Mesothelial cell of epicardium (in vitro differentiated cells): ENCODE measurements at regions not wholly inside any gene's neighbourhood (a gene's known extent, or its start where the extent isn't known, plus 50 kb on each side); places are given as distances from the start of the nearest gene placed in this dataset.

Experiments used
- DNase-seq, 2 experiments: peaks; one replicate each; pipeline ENCODE4 v3.0.0; 2021; ENCODE audit warnings: low spot score in 2 of 2; ENCODE audit not compliant: unreplicated experiment in 2 of 2
- H3K27ac Mint-ChIP-seq: 2 replicates; pipeline ENCODE4 v1.8.0; 2021; ENCODE audit warnings: mixed read lengths
- H3K27me3 Mint-ChIP-seq: 2 replicates; pipeline ENCODE4 v1.8.0; 2021; ENCODE audit warnings: low read depth, mixed read lengths
- H3K36me3 Mint-ChIP-seq: 2 replicates; pipeline ENCODE4 v1.8.0; 2021; ENCODE audit warnings: mixed read lengths
- H3K4me1 Mint-ChIP-seq: 2 replicates; pipeline ENCODE4 v1.8.0; 2021; ENCODE audit warnings: mixed read lengths
- H3K4me3 Mint-ChIP-seq: 2 replicates; pipeline ENCODE4 v1.8.0; 2021; ENCODE audit warnings: mild to moderate bottlenecking, moderate library complexity, mixed read lengths
- H3K9me3 Mint-ChIP-seq: 2 replicates; pipeline ENCODE4 v1.8.0; 2021; ENCODE audit warnings: mixed read lengths
- CTCF ChIP-seq: fragments of 200-600 bp; sonication (generic); IDR thresholded peaks from one replicate; pipeline ENCODE4 v1.5.0; 2021; ENCODE audit warnings: antibody characterized with exemption; ENCODE audit not compliant: unreplicated experiment

DNA sequence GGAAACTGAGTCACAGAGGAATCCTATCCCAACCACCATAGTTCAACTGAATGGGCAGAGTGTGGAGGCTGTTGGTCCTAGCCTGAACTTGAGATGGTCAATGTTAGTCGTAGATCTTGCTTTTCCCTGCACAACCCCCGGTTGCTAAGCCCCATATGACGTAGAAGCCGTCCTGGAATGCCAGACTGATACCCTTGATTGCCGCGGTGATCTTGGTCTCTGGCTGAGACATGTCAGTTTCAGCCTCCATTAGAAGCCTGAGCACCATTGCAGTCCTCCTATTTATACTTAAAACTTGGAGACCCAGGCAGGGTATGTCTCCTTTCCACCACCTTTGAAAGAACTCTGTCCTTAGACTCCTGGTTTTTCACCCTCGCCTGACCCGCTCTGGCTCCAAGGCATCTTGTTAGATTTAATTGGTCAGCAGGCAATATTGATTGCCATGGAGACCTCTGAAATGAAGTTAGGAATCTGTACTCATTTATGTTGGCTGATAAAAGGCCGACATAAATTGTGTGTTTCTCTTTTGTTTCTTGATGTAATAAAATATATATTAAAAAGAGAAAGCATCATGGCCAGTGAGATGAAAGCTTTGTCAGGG lies 53.4 kb downstream of the RPLP1 start:
- no peak for DNase-seq
- no peaks in the 10 kb centered on the region for H3K36me3 Mint-ChIP-seq
- TF ChIP-seq CTCF = no peak
- peaks cover 14% of the 10 kb centered on the region for H3K9me3 Mint-ChIP-seq
- H3K27ac Mint-ChIP-seq = no peak overlapping the region
- H3K27me3 Mint-ChIP-seq = no peaks in the 10 kb centered on the region
- H3K4me3 Mint-ChIP-seq = no peak overlapping the region
- H3K4me1 Mint-ChIP-seq = peaks cover 17% of the 10 kb centered on the region

DNA sequence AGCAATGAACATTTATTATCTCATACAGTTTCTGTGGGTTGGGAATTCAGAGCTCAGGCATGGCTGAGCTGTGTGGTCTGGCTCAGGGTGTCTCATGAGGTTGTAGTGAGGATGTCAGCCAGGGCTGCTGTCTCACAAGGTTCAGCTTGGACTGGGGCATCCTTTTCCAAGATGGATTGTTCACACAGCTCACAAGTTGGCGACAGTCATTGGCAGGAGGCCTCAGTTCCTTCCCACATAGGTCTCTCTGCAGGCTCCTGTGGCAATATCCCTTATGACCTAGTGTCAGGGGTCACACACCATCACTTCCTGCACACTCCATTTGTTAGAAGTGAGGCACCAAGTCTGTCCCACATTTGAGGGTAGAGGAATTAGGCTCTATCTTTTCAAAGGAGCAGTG lies 56.0 kb downstream of the RPLP1 start:
- TF ChIP-seq CTCF = no peak
- no peak for DNase-seq
- no peak overlapping the region for H3K27ac Mint-ChIP-seq
- peaks cover 17% of the 10 kb centered on the region for H3K4me1 Mint-ChIP-seq
- no peaks in the 10 kb centered on the region for H3K36me3 Mint-ChIP-seq
- H3K4me3 Mint-ChIP-seq = no peak overlapping the region
- peaks cover 17% of the 10 kb centered on the region for H3K9me3 Mint-ChIP-seq
- peaks cover 7% of the 10 kb centered on the region for H3K27me3 Mint-ChIP-seq

DNA sequence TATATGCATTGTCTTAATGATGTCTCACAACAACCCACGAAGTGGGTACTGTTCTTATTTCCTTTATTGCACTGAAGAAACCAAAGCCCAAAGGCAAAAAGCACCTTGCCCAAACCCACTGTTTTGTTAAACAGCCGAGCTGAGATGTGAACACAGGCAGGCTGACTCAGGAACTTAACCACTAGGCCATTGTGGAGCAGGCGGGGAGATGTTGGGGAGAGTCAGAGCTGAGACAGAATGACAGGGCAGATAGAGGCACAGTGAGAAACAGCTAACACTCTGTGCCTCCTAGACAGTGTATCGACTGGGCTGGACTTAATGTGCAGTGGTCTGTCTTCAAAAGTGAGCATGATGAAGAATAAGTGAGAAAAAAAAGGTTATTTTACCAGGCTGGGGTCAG lies 56.5 kb downstream of the RPLP1 start:
- no peaks in the 10 kb centered on the region for H3K36me3 Mint-ChIP-seq
- peaks cover 17% of the 10 kb centered on the region for H3K9me3 Mint-ChIP-seq
- no peak for DNase-seq
- peaks cover 7% of the 10 kb centered on the region for H3K27me3 Mint-ChIP-seq
- H3K27ac Mint-ChIP-seq = no peak overlapping the region
- TF ChIP-seq CTCF = no peak
- peaks cover 13% of the 10 kb centered on the region for H3K4me1 Mint-ChIP-seq
- H3K4me3 Mint-ChIP-seq = no peak overlapping the region

DNA sequence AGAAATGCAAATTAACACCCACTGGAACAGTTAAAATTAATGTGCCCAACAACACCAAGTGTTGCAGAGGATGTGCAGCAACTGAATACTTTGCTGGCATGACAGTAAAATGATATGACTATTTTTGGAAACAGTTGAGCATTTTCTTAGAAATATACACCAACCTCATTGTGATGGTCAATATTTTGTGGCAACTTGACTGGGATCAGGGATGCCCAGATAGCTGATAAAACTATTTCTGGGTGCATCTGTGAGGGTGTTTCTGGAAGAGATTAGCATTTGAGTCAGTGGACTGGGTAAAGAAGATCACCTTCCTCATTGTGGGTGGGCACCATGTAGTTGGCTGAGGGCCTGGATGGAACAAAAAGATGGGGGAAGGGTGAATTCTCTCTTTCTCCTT lies 57.9 kb downstream of the RPLP1 start:
- no peak overlapping the region for H3K4me3 Mint-ChIP-seq
- peaks cover 7% of the 10 kb centered on the region for H3K27me3 Mint-ChIP-seq
- TF ChIP-seq CTCF = no peak
- H3K4me1 Mint-ChIP-seq = peaks cover 5% of the 10 kb centered on the region
- peaks cover 17% of the 10 kb centered on the region for H3K9me3 Mint-ChIP-seq
- H3K36me3 Mint-ChIP-seq = no peaks in the 10 kb centered on the region
- DNase-seq = no peak
- no peak overlapping the region for H3K27ac Mint-ChIP-seq

- no peak overlapping the region for H3K27ac Mint-ChIP-seq
- H3K4me1 Mint-ChIP-seq = peaks cover 3% of the 10 kb centered on the region
- no peak overlapping the region for H3K4me3 Mint-ChIP-seq
- H3K36me3 Mint-ChIP-seq = no peaks in the 10 kb centered on the region
- no peak for TF ChIP-seq CTCF
- H3K9me3 Mint-ChIP-seq = peaks cover 17% of the 10 kb centered on the region
- H3K27me3 Mint-ChIP-seq = peaks cover 7% of the 10 kb centered on the region
- peak in 1 of 2 experiments; percentile 9 for DNase-seq
Observed at GRCh38 chr15:69511015-69511414, 58.4 kb downstream of the RPLP1 start.
